ENCODE measurements at regions not wholly inside any gene's neighbourhood (a gene's known extent, or its start where the extent isn't known, plus 50 kb on each side); places are given as distances from the start of the nearest gene placed in this dataset.

GRCh38 chr12:93056971-93057535, 128.0 kb upstream of the EEA1 start:
- no peak for DNase-seq
- H3K4me1 ChIP-seq, result no peaks in the 10 kb centered on the region
- H3K27ac ChIP-seq, result no peak overlapping the region
- TF ChIP-seq, protein P1, sequence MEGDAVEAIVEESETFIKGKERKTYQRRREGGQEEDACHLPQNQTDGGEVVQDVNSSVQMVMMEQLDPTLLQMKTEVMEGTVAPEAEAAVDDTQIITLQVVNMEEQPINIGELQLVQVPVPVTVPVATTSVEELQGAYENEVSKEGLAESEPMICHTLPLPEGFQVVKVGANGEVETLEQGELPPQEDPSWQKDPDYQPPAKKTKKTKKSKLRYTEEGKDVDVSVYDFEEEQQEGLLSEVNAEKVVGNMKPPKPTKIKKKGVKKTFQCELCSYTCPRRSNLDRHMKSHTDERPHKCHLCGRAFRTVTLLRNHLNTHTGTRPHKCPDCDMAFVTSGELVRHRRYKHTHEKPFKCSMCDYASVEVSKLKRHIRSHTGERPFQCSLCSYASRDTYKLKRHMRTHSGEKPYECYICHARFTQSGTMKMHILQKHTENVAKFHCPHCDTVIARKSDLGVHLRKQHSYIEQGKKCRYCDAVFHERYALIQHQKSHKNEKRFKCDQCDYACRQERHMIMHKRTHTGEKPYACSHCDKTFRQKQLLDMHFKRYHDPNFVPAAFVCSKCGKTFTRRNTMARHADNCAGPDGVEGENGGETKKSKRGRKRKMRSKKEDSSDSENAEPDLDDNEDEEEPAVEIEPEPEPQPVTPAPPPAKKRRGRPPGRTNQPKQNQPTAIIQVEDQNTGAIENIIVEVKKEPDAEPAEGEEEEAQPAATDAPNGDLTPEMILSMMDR (IDR thresholded peaks at IDR 0.05), result no peak
- no peak for TF ChIP-seq POLR2A (IDR thresholded peaks at IDR 0.05)
- no peaks in the 10 kb centered on the region for H3K36me3 ChIP-seq
- no peaks in the 10 kb centered on the region for H3K9me3 ChIP-seq
- H3K27me3 ChIP-seq, result no peaks in the 10 kb centered on the region
- no peak overlapping the region for H3K4me3 ChIP-seq

- no peak for DNase-seq
- no peak for TF ChIP-seq POLR2A (IDR thresholded peaks at IDR 0.05)
- TF ChIP-seq, protein P1 (IDR thresholded peaks at IDR 0.05), result no peak
- Histone ChIP-seq H3K4me3 (no peak overlapping the region), H3K9me3 (no peaks in the 10 kb centered on the region), H3K27ac (no peak overlapping the region), H3K36me3 (no peaks in the 10 kb centered on the region), H3K27me3 (no peaks in the 10 kb centered on the region), H3K4me1 (no peaks in the 10 kb centered on the region)
These were observed 129.2 kb upstream of the EEA1 start for GRCh38 chr12:93058280-93058679.

- no peak for TF ChIP-seq POLR2A (IDR thresholded peaks at IDR 0.05)
- TF ChIP-seq, protein P1 (IDR thresholded peaks at IDR 0.05), result no peak
- H3K27ac ChIP-seq, result no peak overlapping the region
- H3K36me3 ChIP-seq, result no peaks in the 10 kb centered on the region
- H3K4me1 ChIP-seq, result no peaks in the 10 kb centered on the region
- no peaks in the 10 kb centered on the region for H3K27me3 ChIP-seq
- DNase-seq, result no peak
- H3K4me3 ChIP-seq, result no peak overlapping the region
- H3K9me3 ChIP-seq, result no peaks in the 10 kb centered on the region
These were observed 130.2 kb upstream of the EEA1 start for GRCh38 chr12:93059288-93059687.

GRCh38 chr12:93059925-93060665, 131.0 kb upstream of the EEA1 start:
- no peaks in the 10 kb centered on the region for H3K36me3 ChIP-seq
- no peak for TF ChIP-seq POLR2A (IDR thresholded peaks at IDR 0.05)
- TF ChIP-seq, protein P1 (IDR thresholded peaks at IDR 0.05), result no peak
- peak overlapping the region in 2 of 4 donors; percentile 8 to 62 for H3K27ac ChIP-seq
- H3K4me1 ChIP-seq, result no peaks in the 10 kb centered on the region
- H3K4me3 ChIP-seq, result no peak overlapping the region
- no peaks in the 10 kb centered on the region for H3K9me3 ChIP-seq
- no peak for DNase-seq
- H3K27me3 ChIP-seq, result no peaks in the 10 kb centered on the region

GRCh38 chr12:93060666-93061472, 131.8 kb upstream of the EEA1 start:
- peak overlapping the region in 2 of 4 donors; percentile 14 to 62 for H3K27ac ChIP-seq
- H3K27me3 ChIP-seq, result no peaks in the 10 kb centered on the region
- H3K36me3 ChIP-seq, result no peaks in the 10 kb centered on the region
- no peak overlapping the region for H3K4me3 ChIP-seq
- no peaks in the 10 kb centered on the region for H3K9me3 ChIP-seq
- no peaks in the 10 kb centered on the region for H3K4me1 ChIP-seq
- no peak for DNase-seq
- TF ChIP-seq, protein P1 (IDR thresholded peaks at IDR 0.05), result no peak
- TF ChIP-seq POLR2A (IDR thresholded peaks at IDR 0.05), result no peak

Data from Peyer's patch (tissue), 4 donors.